Heart right ventricle (tissue), 16 donors: ENCODE measurements at regions not wholly inside any gene's neighbourhood (a gene's known extent, or its start where the extent isn't known, plus 50 kb on each side); places are given as distances from the start of the nearest gene placed in this dataset.
A peak's percentile ranks its signal among the peaks of the same experiment; 100 is the strongest.

Experiments used
- ATAC-seq, 8 donors: fragments of 200-7000 bp; cut with Tn5 transposase; one replicate each; pipeline ENCODE4 v1.9.1; 2020; ENCODE audit warnings: mild to moderate bottlenecking in 8 of 8, moderate library complexity in 8 of 8, moderate number of reproducible peaks in 1 of 8
- DNase-seq, 2 donors: peaks; one replicate each; pipeline ENCODE4 v3.0.0-alpha.2; 2020
- H3K27ac ChIP-seq, 10 donors: fragments of 200-600 bp; sonication (generic) in 2 of 10; one replicate each; pipeline versions ENCODE4 v1.5.0 to v1.8.0; 2020 to 2022; ENCODE audit warnings: mild to moderate bottlenecking in 3 of 10
- H3K27me3 ChIP-seq, 7 donors: fragments of 200-600 bp; one replicate each; pipeline ENCODE4 v1.8.0; 2021 to 2022; ENCODE audit warnings: mild to moderate bottlenecking in 2 of 7
- H3K36me3 ChIP-seq, 9 donors: fragments of 200-600 bp; sonication (generic) in 1 of 9; one replicate each; pipeline versions ENCODE4 v1.5.0 to v1.8.0; 2020 to 2022; ENCODE audit warnings: mild to moderate bottlenecking in 2 of 9
- H3K4me1 ChIP-seq, 9 donors: fragments of 200-600 bp; sonication (generic) in 1 of 9; one replicate each; pipeline versions ENCODE4 v1.5.0 to v1.8.0; 2020 to 2022; ENCODE audit warnings: mild to moderate bottlenecking in 4 of 9
- H3K4me3 ChIP-seq, 10 donors: fragments of 200-600 bp; sonication (generic) in 2 of 10; one replicate each; pipeline versions ENCODE4 v1.5.0 to v1.8.0; 2020 to 2022; ENCODE audit warnings: mild to moderate bottlenecking in 7 of 10, moderate library complexity in 2 of 10
- H3K9me3 ChIP-seq, 11 donors: fragments of 200-600 bp in 10 of 11; sonication (generic) in 2 of 11; one replicate each; pipeline versions ENCODE4 v1.5.0 to v1.8.0; 2013 to 2022; ENCODE audit warnings: mild to moderate bottlenecking in 2 of 11, control low read depth in 1 of 11, moderate library complexity in 1 of 11
- WGBS, 2 donors: extraction: QIAGEN DNeasy Blood & Tissue Kit; methylation state at CpG; one replicate each; pipeline ENCODE4 v1.1.7; 2013; ENCODE audit warnings: inconsistent platforms in 1 of 2; 5-methylcytosine and 5-hydroxymethylcytosine counted together
- intact Hi-C, 10 donors: fragments of 100-400 bp; cut with DNase I; formaldehyde crosslinking; loops; one replicate each; pipeline versions ENCODE4 v1.11.1 to v1.14.2; 2022
- TF ChIP-seq, protein P1 (sequence below), 9 donors: fragments of 200-600 bp; sonication (generic) in 2 of 9; IDR thresholded peaks; one replicate each; pipeline versions ENCODE4 v1.5.0 to v1.8.0; 2021 to 2022; ENCODE audit warnings: antibody characterized with exemption in 9 of 9, mild to moderate bottlenecking in 5 of 9, moderate library complexity in 1 of 9
- donor health status: Arrhythmogenic right ventricular cardiomyopathy.
- donor health status: ischemic (EF 13 %, LVEDD 7.1; RV severe dilation, severe dysfunction).
- donor health status: healthy with polysubstance abuse.
- donor health status: DM: no; HTN: yes; CAD: no.
- donor health status: DM: no; HTN: no; CAD: no.
- donor health status: ischemic (EF 25% LVEDD 6.9; RV normal size, moderate dysfunction).
- donor health status: ischemic (EF 25% LVEDD 5.7; RV mildly dilated, moderate dysfunction).
- donor health status: healthy.
- donor health status: DM: yes; HTN: yes; CAD: no.
- donor health status: Ischemic cardiomyopathy.
- donor health status: ischemic (EF 35%, LVEDD 5.7; RV mildly dilated, moderate dysfunction).
- donor health status: nonischemic (EF 11% LVEDD 7.7; RV severe dilation, severe dysfunction).
- donor health status: DM: yes; HTN: yes; CAD: no.
- donor health status: PGD.
- donor health status: ischemic (EF 29% LVEDD 5.4; RV normal size, mild dysfunction).
- donor health status: nonischemic (EF 23%, LVEDD 6.1; RV moderate dilation, normal function).

DNA sequence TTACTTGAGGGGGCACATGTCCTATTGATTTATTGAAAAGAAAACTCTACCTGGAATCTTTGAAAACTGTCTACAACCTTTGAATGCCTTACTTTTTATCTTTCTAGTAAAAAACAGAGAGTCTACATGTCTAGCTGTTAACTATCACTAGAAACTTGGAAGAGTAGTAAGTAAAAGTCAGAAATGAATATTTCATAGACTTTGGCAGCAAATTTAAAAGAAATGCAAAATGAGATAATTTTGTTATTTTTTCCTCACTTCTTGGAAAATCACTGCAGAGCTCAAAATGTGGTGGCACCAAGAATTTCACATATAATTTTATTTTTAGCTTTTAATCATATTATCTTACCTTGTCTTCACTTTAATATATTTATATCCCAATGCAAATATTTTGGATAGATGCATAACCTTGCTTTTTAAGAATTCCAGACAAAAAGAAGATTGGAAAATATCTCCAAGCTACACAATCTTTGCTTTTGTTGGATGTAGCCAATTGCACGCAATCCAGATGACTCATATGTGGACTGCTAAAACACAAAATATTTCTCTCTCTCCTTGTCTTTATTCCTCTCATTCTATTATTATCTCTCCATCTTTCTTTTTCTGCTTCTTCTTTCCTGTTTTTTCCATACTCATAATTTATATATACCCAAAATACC, 92.2 kb upstream of the DSEL start:
- Histone ChIP-seq H3K9me3 (peaks cover 0 to 11% (median 0%) of the 10 kb centered on the region in 11 donors), H3K4me3 (no peak overlapping the region), H3K27ac (no peak overlapping the region), H3K27me3 (no peaks in the 10 kb centered on the region), H3K4me1 (no peaks in the 10 kb centered on the region), H3K36me3 (no peaks in the 10 kb centered on the region)
- ATAC-seq (no peak), DNase-seq (no peak)
- intact Hi-C loops, result no loop called here
- TF ChIP-seq, protein P1, sequence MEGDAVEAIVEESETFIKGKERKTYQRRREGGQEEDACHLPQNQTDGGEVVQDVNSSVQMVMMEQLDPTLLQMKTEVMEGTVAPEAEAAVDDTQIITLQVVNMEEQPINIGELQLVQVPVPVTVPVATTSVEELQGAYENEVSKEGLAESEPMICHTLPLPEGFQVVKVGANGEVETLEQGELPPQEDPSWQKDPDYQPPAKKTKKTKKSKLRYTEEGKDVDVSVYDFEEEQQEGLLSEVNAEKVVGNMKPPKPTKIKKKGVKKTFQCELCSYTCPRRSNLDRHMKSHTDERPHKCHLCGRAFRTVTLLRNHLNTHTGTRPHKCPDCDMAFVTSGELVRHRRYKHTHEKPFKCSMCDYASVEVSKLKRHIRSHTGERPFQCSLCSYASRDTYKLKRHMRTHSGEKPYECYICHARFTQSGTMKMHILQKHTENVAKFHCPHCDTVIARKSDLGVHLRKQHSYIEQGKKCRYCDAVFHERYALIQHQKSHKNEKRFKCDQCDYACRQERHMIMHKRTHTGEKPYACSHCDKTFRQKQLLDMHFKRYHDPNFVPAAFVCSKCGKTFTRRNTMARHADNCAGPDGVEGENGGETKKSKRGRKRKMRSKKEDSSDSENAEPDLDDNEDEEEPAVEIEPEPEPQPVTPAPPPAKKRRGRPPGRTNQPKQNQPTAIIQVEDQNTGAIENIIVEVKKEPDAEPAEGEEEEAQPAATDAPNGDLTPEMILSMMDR (IDR thresholded peaks at IDR 0.05), result no peak
- 60 to 71% methylated on average over 1 of the region's 1 CpG for WGBS, 2 donors

DNA sequence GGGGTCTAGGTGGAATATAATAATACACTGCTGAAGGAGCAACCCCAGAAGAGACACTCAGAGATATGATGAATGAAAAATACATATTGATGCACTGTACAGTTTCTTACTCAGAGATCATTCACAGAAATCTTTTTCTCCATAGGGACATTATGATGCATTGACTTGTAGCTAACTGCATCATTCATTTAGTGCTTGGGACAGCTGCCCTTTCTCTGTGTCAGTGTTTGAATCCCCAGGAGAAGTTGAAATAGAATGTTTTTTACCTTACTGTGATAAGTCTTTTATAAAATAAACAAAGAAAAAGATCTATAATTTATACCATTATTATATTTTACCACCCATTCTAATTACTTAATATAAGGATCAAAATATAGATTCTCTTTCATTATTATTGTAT, 91.7 kb upstream of the DSEL start:
- Histone ChIP-seq H3K27ac (no peak overlapping the region), H3K4me1 (no peaks in the 10 kb centered on the region), H3K4me3 (no peak overlapping the region), H3K9me3 (peaks cover 0 to 16% (median 0%) of the 10 kb centered on the region in 11 donors), H3K36me3 (no peaks in the 10 kb centered on the region), H3K27me3 (no peaks in the 10 kb centered on the region)
- ATAC-seq, result no peak
- no peak for DNase-seq
- TF ChIP-seq, protein P1 (IDR thresholded peaks at IDR 0.05), result no peak
- intact Hi-C loops, result no loop called here

DNA sequence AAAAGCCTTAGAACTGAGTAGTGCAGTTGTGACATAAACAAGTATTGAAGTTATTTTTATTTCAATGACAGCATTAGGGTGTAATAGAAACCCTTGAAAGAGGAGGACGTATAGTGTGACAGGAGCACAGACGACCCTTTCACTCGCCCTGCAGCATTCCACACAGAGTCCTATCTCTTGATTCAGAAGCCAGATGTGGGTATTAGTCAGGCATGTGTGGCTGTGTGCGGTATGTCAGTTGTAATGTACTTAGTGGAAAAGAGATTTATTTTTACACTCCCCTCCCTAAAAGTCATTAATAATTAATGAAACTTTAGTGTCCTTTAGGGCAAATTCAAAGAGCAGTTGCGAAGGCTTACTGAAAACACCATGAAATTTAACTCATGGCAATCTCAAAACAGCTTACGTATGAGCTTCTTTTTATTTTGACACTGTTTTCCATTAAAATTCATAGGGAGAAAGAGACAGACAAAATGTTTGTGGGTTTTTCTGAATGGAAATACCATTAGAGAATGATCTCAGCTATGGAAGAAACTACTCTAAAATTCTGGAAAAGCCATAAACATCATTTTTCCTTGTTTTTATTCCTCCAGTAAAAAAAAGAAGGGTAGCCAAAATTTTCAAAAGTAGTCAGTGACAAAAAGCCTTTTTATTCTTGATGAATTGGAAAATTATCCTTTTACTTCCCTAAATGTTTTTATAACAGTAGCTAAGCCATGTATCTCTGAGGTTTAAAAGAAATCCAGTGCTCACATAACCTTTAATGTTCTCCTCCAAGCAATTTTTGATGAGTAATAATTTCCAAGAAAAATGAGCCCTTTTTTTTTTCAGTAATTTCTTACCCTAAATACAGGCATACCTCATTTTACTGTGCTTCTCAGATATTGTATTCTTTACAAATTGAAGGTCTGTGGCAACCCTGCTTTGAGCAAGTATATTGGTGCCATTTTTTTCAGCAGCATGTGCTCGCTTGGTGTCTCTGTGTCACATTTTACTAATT, 84.0 kb upstream of the DSEL start:
- H3K4me3 ChIP-seq, result no peak overlapping the region
- H3K4me1 ChIP-seq, result no peaks in the 10 kb centered on the region
- H3K9me3 ChIP-seq, result peaks cover 0 to 22% (median 0%) of the 10 kb centered on the region in 11 donors
- DNase-seq (no peak), ATAC-seq (no peak)
- TF ChIP-seq, protein P1 (IDR thresholded peaks at IDR 0.05), result no peak
- H3K27me3 ChIP-seq, result no peaks in the 10 kb centered on the region
- H3K27ac ChIP-seq, result peak overlapping the region in 2 of 10 donors; percentile 21 to 40
- 44 to 47% methylated on average over 7 of the region's 7 CpGs for WGBS, 2 donors
- no peaks in the 10 kb centered on the region for H3K36me3 ChIP-seq
- intact Hi-C loops, result no loop called here

DNA sequence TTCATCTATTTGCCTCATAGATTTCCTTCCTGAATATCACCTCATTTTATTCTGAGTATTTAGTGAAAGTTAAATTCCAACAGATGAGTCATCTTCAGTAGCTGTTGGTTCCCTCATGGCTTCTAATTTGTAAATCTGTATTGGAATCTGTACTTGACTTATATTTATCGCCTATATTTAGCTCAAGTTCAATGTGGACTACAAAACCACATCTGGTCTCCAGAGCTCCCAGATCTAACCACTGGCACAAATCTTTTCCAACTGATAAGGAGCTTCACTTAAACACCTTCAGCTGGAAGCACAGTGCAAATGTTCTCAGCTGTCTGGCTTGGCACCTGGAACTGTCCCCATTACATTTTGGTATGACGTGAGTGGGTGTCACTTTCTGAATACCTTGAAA, 82.8 kb upstream of the DSEL start:
- no peak for DNase-seq

More for the DNA sequence above, 82.8 kb upstream of the DSEL start:
- intact Hi-C loops, result no loop called here
- Histone ChIP-seq H3K27me3 (no peaks in the 10 kb centered on the region), H3K36me3 (no peaks in the 10 kb centered on the region), H3K9me3 (peaks cover 0 to 30% (median 0%) of the 10 kb centered on the region in 11 donors), H3K4me1 (no peaks in the 10 kb centered on the region), H3K4me3 (no peak overlapping the region), H3K27ac (no peak overlapping the region)
- WGBS, 2 donors, result 59 to 65% methylated on average over 2 of the region's 2 CpGs
- no peak for ATAC-seq
- TF ChIP-seq, protein P1 (IDR thresholded peaks at IDR 0.05), result no peak
